HT1080 (cell line): ENCODE measurements at regions not wholly inside any gene's neighbourhood (a gene's known extent, or its start where the extent isn't known, plus 50 kb on each side); places are given as distances from the start of the nearest gene placed in this dataset.
"Not testable (repeated sequence)": the region's sequence is repeated elsewhere in the genome, so short reads cannot be mapped to it uniquely, and the experiment has no call there.

Experiments
- DNase-seq: peaks from one replicate; pipeline ENCODE4 v3.0.0-alpha.2; 2015; ENCODE audit warnings: low read depth

DNA sequence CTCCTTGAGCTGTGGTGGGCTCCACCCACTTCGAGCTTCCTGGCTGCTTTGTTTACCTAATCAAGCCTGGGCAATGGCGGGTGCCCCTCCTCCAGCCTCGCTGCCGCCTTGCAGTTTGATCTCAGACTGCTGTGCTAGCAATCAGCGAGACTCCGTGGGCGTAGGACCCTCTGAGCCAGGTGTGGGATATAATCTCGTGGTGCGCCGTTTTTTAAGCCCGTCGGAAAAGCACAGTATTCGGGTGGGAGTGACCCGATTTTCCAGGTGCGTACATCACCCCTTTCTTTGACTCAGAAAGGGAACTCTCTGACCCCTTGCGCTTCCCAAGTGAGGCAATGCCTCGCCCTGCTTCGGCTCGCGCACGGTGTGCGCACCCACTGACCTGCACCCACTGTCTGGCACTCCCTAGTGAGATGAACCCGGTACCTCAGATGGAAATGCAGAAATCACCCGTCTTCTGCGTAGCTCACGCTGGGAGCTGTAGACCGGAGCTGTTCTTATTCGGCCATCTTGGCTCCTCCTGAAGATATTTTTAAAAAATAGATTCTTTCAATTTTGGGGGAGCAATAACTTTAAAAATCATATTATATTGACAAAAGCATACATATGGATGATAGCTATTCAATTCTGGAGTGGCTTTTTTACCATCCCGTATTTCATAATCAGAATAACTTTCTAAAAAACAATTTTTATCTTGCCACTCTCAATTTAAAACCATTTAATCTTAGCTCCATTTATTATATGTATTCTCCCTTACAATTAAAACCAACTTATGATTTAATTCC lies 517.5 kb upstream of the NUDT12 start:
- DNase-seq: not testable (repeated sequence)

DNA sequence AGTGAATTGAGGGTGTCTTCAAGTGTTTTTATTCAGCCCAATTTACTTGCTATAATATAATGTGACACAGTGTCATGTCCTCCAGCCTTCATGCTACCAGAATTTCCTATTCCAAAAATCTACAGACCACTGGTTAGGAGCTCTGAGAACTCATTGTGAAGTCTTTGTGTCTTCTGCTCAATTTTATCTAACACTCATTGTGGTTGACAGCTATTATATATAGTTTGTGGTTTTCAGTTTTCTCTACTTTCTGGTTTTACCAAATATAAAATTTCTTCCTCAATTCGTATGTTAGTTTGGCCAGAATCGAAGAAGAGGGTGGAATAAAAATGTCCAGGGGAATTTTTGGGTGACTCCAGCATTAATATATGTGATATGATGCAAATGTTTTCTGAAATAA lies 509.3 kb upstream of the NUDT12 start:
- DNase-seq: no peak

DNA sequence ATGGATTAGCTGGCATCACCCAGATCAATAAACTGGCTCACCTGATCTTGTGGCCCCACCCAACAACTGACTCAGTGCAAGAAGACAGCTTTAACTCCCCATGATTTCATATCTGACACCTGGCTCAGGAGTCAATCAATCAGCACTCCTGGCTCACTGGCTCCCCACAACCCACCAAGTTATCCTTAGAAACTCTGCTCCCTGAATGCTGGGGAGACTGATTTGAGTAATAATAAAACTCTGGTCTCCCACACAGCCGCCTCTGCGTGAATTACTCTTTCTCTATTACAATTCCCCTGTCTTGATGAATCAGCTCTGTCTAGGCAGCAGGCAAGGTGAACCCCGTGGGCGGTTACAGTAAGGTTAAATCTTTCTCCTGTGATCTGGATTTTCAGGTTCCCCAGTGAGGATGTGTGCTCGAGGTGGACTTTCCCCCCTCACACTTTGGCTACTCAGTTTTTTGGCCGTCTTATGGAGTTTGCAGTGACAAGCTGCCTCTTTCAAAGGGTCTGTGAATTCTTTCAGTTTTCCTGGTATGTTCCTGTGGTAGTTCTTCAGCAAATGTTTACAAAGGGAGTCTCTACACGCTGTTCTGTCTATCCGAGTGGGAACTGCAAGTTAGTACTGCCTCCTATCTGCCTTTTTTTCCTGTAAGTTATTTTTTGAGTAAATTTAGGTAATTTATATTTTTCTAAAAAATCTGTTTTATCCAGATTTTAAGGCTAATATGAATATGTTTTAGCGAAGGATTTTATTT lies 500.2 kb upstream of the NUDT12 start:
- DNase-seq: no peak

DNA sequence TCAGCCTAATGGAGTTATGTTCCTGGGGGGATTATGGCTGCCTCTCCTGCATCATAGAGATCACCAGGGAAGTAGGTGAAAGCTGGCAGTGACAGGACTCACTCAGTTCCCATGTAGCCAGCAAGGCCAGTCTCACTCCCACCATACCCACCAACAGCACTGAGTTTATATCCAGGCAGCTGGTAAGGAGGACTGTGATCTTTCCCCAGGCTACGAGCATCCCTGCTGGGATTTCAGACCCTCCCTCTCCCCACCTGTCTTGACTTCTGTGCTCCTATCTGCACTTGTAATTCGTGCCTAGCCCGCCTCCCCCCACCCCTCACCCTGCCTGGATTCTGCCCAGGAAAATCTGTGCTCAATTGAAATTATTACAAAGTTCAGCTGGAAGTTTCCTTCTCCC lies 499.1 kb upstream of the NUDT12 start:
- DNase-seq: no peak

DNA sequence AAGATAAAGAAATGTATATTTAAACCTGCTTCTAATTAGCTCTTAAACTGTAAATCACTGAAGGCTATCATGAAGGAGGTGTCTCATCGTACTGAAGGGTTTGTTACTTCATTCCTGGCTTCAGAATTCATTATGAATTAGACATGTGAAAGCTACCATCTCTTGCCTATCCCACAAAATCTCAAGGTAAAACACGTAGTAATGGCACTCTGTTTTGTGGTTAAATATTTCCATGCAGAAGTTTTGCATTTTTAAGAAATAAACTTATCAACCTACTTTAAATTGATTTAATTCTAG lies 490.7 kb upstream of the NUDT12 start:
- DNase-seq: no peak

DNA sequence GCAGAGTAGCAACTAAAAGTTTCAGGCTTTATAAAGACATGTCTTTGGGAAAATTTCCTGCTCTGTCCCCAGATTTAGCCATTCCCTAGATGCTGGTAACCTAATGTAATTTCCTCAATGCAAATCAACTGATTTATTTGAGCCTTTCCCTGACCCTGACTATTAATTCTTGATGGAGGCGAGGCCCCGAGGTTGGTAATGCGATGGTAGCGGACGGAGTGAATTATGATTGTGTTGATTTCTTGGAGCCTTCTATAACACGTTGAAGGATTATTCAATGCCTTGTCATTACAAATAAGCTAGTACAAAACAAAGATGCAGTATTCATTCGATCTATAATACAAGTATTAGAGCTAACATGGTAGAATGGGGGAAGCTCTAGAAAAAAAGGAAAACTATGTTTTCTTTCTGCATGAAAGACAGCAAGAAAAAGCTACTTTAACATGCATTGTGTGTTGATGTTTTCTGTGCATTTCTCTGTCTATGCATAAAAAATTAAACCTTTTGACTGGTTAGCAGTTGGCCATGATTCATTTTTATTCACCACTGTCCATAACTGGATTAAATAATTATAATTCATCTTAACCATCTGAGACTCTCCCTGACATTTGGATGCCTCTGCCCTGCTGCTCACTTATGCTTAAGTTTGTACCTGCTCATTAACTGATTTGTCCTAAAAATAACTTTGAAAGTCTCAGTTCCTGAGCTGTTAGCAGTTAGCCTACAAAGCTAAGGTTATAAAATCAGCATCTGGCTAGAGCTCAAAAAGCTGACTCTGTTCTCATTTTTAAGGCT lies 490.2 kb upstream of the NUDT12 start:
- no peak for DNase-seq

DNA sequence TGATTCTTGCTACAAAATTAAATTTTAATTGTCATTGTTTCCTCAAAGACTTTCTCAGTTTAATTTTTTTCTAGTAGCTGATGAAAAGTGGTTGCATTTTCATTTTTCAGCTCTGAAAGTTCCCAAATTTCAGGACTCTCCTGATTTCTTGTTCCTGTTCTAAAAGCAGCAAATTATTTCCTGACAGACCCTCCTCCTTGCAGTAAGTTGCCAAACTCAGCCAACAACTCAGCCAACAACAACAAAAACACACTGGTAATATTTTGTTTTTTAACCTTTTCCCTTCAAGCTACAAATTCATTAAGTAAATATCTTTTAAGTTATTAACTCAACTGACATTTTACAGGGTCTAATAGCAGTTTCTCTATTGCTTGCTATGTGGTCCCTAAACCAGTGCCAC lies 487.8 kb upstream of the NUDT12 start:
- no peak for DNase-seq

DNA sequence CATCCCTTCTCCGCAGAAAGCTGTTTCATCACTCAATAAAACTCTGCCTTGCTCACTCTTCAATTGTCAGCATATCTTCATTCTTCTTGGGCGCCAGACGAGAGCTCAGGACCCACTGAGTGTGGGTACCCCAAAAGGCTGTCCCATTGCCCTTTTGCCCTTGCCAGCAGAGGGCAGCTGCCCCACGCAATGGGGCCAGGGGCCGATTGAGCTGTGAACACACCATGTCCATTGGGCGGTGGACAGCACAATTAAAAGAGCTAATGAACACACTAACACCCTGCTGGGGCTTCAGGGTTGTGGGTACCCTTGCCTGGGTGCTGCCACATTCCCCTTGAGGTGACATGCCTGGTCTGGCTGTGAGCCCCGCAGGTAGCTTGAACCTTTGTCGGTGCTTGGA lies 487.2 kb upstream of the NUDT12 start:
- DNase-seq: no peak

DNA sequence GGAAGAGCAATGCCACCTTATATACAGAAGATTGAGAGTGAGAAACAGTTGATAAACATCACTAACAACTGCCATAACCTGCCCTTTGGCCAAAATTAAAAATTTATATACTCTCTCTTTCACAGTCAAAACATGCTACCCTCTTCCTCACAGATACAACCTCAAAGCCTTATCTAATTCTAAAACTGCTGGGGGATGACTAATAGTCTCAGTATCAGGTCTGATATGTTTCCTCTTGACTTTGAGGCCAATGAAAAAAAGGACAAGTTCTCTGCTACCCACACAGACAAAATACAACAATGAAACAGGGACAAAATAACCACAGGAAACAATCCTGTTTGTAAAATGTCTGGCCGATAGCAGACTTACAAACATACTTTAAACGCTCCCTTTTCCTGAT lies 485.6 kb upstream of the NUDT12 start:
- no peak for DNase-seq

DNA sequence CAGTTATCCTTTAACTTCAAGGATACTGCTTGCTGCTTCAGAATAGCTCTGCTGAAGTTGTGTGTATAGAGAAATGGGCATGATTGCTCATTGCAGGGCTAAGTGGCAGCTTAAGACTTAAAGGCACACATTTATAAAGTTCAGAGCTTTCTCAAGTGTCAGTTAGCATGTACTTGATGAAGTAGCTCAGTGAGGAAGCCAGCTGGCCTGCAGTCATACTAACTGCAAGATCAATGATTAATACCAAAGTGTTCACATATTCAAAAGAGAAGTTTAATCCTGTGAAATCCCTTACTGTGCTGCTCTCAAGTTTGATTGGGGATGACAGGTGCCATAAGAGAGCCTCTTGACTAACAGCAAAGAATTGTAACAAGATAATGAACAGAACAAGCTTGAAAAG lies 483.4 kb upstream of the NUDT12 start:
- no peak for DNase-seq

DNA sequence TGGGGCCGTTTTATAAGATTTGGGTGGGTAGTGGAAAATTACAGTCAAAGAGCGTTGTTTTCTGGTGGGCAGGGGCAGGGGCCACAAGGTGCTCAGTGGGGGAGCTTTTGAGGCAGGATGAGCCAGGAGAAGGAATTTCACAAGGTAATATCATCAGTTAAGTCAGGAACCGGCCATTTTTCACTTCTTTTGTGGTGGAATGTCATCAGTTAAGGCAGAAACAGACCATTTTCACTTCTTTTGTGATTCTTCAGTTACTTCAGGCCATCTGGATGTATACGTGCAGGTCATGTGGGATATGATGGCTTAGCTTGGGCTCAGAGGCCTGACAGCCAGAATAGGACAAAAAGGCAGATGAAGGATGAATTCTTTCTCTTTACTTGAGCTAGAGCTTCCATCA lies 477.3 kb upstream of the NUDT12 start:
- DNase-seq: not testable (repeated sequence)

DNA sequence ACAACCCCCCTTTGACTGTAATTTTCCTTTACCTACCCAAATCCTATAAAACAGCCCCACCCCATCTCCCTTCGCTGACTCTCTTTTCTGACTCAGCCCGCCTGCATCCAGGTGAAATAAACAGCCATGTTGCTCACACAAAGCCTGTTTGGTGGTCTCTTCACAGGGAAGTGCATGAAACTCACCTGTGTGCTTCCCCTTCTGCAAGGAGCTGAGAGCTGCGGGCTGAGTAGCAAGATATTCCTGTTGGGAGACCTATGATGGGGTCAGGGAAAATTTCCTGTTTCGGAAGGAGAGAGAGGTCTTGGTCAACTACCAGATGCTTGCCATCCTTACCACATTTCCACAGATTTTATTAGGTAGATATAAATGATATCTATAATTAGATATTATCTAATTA lies 474.5 kb upstream of the NUDT12 start:
- DNase-seq: not testable (repeated sequence)

DNA sequence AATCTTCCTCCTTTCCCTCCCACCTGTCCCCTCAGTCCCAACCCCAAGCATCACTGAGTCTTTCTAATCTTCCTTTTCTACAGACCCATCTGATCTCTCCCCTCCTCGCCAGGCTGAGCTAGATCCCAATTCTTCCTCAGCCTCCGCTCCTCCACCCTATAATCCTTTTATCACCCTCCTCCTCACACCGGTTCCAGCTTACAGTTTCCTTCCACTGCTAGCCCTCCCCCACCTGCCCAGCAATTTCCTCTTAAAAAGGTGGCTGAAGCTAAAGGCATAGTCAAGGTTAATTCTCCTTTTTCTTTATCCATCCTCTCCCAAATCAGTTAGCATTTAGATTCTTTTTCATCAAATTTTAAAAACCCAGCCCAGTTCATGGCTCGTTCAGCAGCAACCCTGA lies 470.6 kb upstream of the NUDT12 start:
- not testable (repeated sequence) for DNase-seq

DNA sequence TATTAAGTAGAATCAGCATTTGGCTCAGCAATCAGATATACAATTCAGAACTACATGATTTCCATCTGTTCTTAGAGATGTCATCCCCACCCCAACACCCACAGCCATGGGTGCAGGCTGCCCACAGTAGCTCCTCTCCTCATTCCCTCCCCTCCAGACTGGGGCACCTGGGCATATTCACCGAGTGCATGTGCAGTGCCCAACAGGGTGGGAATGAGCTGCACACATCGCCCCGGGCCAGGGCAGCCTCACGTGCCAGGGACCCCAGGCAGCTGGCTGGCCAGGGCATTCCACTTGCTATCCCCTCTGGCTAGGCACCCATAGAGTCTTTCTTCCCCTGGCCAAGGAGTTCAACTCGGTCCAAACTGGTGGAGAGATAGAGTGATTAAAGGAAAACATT lies 461.9 kb upstream of the NUDT12 start:
- no peak for DNase-seq

DNA sequence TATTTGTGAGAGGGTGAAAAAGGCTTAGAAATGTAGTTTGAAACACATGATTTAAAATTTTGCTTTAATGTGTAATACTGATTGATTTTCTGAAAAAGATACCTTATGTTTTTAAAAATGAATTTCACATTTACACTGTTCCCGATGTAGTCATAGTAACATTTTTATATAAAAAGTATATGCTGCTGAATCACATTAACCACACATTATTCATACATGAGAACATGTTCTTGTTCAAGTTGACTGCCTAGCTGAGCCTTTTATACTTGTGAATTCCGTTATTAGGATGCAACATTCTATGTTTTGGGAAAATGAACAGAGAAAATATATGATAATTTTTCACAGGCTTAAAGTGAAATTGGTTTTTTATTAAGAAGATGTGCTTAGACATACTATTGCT lies 461.1 kb upstream of the NUDT12 start:
- DNase-seq: no peak

DNA sequence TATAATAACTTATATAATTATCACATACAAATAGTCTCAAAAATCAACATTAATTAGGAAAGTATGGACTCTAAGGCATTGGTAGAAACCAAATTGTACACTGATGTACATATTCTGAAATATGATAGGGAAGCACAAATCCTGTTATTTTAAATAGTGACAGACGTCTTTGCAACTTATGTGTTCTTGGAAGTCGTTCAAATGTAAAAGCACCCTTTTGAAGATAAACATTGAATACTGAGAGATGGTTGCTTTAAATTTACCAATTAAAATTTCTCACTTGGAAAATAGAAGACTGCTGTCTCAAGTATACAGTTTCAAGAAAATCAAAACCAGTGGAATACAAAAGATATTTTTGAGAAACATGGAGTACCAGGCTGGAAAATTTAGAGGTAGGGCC lies 457.4 kb upstream of the NUDT12 start:
- no peak for DNase-seq

DNA sequence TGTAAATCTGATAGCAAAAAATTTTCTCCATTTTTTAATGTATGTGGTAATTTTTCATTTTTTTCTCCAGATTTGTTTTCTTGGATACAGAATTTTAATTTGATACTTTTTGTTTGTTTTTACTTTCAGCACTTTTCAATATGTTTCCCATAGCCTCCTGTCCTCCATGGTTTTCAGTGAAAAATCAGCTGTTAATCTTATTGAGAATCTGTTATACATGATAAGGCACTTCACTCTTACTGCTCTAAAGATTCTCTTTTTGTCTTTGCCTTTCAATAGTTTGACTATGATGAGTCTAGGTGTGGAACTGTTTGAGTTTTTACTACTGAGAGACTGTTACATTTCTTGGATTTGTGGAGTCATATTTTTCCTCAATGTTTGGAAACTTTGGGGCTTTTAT lies 455.7 kb upstream of the NUDT12 start:
- no peak for DNase-seq

DNA sequence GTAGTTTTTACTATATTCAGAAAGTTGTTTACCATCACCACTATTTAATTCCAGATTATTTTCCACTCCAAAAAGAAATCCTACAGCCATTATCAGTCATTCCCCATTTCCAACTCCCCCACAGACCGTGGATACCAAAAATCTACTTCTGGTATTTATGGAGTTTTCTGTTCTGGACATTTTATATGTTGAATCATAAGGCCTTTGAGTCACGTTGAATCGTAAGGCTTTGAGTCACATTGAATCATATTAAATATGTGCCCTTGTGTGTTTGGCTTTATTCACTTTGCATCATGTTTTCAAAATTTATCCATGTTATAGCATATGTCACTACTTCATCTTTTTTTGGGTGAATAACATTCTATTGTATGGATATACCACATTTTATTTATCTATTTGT lies 454.1 kb upstream of the NUDT12 start:
- DNase-seq: peak; percentile 48

DNA sequence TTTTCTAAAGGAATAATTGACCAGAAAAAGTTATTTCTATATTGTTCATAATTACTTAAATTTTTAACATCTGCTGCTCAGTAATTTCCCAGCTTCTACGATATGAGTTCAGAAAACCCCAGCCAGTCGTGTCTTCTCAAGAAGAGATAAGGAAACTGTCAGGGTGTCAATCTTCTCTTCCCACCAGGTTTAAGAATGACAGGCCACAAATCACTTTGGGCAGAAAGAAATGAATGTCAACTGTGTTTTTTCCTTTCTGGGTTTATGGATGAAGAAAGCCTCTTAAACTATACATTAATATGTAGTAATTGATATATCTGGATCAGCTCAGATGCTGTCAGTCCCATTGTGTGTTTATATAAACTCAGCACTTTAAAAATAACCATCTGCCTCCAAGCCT lies 453.2 kb upstream of the NUDT12 start:
- DNase-seq: no peak

DNA sequence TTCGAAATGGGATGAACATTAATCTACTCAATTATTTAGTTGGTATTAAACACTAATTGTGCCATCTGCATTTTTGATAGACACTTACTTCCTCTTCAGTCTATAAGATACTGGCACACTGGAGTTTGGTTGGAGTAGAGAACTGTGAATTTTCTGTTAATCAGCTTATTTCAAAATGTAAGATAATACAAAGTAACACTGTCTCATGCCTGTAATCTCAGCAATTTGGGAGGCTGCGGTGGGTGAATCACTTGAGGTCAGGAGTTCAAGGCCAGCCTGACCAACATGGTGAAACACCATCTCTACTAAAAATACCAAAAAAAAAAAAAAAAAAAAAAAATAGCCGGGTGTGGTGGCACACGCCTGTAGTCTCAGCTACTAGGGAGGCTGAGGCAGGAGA lies 440.2 kb upstream of the NUDT12 start:
- peak; percentile 58 for DNase-seq

DNA sequence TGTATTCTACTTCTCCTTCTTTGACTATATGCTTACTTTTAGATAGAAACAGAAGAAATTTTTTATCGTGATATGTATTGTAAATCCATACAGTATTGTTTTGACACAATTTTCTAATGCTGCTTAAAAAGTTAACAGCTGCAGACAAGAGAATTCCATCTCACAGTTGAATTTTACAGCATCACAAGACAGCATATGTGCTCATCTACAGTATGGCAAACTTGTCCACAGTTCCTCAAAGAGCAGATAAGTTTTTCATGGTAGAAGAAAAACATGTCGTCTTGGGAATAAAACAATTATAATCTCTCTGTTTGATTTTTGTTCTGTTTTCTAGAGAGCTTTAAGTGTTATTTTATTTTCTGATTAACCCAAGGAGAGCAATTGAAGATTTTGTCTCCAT lies 438.5 kb upstream of the NUDT12 start:
- no peak for DNase-seq

DNA sequence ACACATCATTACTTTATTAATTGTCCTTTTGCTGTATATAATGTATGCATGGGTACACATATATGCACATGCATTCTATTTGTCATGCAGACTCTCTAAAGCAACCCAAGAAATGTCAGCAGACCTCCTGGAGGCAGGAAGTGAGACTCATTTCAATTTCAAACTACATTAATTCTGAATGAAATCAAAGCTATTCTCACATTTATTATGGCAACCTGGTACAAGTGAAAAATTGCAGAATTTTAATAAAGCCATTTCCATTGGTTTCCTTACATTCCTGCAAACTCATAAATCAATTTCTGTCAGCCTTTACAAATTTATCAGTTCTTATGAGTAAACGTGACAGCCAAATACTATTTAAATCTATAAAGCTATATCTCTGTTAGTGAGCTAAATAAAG lies 430.4 kb upstream of the NUDT12 start:
- no peak for DNase-seq

DNA sequence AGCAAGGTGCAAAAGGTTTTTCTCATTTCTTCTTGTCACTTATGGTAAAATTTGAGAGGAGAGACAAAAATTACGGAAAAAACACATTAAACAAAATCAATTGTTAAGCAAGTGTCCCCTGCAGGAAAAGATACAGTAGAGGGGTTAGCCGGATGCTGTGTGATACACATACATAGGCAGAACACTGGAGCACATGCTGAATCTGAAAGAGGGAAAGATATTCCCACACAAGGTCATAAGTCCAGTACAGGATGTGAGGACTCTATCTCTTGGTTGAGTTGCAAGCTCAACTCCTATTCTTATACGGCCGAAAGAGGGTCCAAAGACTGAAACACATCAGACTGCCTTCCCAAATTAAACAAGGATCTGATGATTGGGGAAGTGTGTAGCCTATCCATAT lies 427.5 kb upstream of the NUDT12 start:
- no peak for DNase-seq
